Fibroblast of peridontal ligament (primary cell): ENCODE measurements at regions not wholly inside any gene's neighbourhood (a gene's known extent, or its start where the extent isn't known, plus 50 kb on each side); places are given as distances from the start of the nearest gene placed in this dataset.

Source experiments
- DNase-seq: peaks from one replicate; pipeline ENCODE4 v3.0.0-alpha.2; 2010; ENCODE audit errors: extremely low read depth

DNA sequence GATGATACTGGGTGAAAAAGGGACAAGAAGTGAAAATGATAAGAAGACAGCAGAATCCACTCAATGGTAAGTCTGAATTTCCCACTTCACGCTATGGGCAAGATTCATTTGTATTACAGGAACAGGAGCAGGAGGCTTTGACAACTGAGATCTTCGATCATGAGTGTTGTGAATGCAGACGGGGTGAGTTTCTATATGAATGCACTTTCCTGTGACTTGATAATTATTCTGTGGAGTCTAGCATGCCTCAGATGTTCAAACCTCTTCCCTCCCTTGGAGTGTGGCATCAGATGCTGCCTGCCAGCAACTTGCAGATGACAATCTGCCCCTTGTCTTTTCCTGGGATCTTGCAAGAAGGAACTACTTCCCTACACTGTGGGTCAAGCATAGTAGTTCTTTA lies 225.4 kb downstream of the HLX start:
- DNase-seq: no peak

DNA sequence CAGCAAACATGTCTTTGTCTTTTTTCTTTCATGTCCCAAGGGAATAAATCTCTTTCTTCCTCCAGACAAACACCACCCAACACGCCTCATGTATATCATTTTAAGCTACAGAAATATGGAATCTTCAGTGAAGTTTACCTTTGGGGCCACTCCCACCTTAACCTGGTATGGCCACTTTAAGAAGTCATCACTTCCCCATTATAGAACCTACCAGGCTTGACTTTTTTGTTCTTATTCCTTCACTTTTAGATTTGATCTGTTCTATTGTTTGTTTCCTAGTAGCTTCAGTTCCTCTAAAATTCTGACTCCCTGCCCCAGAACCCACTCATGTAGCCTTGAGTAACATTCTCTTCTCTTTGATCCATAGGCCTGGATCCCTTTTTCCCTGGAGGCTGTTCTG lies 226.3 kb downstream of the HLX start:
- DNase-seq: no peak

DNA sequence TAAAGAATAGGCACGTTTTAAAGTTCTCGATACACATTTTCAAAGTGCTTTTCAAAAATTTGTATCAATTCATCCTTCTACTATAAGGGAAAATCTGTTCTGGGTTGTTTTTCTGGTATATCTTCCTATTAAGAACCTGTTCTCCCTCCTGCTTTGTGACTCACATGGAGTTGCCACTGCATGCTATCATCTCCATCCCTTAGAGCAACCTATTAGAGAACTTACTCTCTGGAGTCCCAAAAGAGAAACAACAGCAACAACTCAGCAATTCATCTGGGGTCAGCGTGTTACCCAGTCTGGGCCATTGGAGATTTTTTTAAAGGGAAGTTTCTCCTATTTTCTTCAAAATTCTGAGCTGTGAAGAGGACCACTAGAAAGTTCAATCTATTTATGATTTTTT lies 227.4 kb downstream of the HLX start:
- no peak for DNase-seq

DNA sequence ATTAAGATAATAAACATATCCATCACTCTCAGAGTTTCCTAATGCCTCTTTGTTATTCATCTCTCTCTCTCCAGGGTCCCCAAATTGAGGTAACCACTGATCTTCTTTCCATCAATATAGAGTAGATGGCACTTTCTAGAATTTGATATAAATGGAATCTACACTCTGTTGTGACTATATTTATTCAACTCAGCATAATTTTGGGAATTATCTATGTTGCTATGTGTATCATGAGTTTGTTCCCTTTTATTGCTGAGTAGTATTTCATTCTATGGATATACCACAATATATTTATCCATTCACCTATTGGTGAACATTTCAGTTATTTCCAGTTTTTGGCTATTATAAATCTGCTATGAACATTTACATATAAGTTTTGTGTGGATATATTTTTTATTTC lies 230.7 kb downstream of the HLX start:
- no peak for DNase-seq

DNA sequence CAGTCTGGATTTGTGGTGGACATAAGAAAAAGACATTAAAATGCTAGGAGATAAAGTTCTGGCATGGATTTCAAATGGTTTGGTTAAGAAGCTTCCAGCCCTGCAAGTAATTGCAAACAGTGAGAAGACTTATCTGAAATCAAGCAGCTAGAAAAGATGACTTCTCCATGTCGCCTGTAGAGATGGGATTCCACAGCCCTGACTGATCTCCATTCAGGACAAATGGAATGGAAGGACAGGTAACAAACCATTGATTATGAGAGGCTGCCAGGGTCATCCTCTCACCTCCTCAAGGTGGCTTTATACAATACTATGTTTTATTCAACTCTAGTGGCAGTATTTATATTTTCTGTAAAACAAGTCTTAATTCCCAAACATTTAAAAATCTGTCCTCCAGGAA lies 237.9 kb downstream of the HLX start:
- DNase-seq: peak; percentile 19

DNA sequence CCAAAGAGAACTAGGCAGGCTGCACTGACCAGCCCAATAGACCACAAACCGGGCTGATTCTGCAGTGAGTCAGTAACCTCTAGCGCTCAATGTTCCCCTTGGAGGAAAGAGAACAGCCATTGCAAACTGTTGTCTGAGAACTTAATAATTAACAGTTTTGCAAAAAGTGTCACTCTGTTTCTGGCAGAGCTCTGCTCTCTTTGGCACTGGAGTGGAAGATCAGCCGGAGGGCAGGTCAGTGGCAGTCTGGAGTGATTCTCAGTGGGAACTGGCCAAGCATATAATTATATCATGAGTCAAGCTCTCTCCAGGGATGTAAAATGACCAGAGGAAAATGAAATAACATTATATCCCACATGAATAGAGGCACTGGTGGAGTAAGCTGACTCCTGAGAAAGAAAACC lies 238.3 kb downstream of the HLX start:
- DNase-seq: peak; percentile 84

DNA sequence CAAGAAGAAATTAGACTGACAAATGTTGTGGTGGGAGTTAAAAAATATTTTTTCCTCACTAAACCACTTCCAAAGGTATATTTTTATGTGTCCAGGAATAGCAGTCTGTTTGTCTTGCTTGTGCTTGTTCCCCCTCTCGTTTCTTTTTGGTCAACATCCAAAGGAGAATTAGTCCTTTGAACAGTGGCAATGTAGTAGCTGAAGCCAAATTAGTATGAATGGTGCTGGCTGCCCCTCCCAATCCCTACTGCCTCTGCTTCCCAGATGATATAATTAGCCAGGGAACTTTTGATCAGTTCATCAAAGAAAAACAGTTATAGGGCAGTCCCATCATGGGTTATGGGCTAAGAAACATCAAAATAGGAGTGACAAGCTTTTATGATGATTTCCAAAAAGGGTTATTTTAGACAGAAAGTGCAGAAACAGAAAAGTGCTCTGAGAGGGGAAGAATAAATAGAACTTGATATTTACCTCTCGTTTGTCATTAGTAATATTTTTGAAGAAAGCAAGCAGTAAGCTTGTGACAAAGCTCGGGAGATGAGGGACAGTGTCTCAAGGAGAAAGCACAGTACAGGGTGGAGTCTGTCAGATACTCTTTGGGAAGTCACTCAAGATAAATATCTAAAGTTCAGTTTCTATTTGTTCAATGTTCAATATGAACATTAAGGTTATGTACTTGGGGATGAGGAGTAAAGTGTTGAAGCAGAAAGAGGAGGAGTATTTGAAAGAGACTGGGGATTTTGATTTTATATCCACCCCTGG lies 239.1 kb downstream of the HLX start:
- DNase-seq: no peak

DNA sequence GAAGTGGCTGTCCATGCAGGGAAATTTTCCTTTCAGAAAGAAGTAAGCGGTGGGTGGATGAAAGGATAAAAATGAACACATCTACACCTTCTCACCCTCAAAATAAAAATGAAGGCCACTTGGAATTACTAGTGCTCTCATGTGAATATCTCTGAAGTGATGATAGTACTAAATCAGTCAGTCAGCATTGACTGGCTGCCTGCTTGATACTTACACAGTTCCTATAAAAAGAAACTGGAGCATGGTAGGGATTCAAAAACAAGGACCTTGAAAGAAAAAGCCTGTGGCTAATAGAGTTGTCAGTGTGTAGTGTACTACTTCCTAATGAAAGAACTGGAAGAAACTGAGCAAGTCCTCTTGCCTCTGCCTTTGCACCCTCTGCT lies 239.7 kb downstream of the HLX start:
- DNase-seq: no peak

DNA sequence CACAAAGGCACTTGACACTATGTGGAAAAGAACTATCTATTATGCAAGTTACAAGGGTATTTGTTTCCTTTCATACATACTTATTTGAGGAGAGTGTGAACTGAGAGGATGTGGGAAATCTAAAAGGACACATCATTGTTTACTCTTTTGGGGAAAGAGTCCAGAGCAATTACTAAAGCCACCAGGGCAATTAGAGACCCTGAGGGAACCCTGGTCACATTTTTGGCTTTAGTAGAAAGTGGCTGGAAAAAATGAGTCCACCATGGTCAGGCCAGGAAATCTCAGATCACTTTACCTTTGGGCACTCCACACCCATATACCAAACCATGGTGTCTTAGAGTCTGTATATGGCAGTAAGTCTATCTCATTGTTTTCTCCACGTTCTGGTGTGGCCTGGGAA lies 243.3 kb downstream of the HLX start:
- DNase-seq: no peak

DNA sequence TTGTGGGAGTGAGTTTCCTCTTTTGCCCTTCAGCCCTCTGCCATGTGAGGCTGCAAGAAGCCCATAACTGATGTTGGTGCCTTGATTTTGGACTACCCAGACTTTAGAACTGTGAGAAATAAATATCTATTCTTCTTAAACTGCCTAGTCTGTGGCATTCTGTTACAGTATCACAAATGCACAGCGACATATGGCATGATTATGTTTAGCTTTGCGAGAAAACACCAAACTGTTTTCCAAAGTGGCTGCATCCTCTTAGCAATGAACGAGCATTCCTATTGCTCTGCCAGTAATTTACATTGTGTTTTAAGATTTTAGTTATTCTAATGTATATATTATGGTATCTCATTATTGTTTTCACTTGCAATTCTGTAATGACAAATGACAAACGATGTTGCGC lies 246.7 kb downstream of the HLX start:
- DNase-seq: no peak

DNA sequence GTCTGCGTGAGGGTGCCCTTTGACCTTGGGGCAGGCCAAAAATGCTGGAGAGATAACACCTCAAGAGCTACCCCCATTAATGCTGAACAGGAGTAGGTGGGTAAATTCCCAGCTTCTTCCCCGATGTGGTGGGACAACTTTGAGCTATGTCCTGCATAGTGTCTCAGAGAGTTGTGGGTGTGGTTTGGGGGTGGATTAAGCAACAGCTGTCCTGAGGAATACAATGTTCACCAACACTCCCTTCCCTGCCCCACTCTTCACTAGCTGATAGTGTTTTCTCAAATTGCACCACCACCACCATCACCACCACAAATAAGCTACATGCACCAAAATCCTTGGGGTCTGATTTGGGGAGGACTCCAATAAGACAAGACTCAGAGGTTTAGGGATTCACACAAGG lies 258.4 kb downstream of the HLX start:
- DNase-seq: no peak

DNA sequence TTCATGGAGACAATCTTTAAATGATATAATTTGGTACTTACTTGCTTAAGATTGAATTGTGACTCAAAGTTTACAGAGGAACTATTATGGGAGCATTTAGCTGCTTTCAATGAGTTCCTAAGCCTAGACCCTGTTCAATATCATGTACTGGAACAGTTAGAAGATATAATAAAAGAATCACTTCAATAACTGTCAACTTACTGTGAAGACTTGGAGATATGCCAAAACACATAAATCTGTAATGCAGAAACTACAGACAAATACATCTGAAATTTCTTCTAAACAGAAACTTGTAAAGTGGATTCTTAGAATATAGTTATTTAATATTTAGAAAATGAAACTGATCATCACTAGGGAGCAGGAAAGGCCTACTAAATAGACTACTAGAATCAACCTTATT lies 259.3 kb downstream of the HLX start:
- DNase-seq: no peak

DNA sequence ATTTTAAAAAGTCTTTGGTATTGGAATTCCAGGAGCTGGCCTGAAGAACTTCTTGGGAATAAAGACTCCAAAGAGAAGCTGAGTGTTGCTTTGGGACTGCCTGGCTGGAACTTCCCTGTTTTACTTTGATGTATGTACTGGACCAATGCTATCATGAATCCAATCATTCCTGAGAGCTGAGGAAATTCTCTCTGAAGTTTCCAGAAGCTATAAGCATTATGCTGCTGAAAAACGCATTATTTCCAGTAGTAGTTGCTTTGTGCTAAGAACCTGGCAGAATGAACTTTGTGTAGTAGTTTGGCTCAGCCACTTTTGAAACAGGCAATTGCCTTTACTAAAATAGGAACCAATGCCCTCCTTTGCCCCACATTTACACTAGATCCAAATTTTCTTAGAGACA lies 260.7 kb downstream of the HLX start:
- no peak for DNase-seq

DNA sequence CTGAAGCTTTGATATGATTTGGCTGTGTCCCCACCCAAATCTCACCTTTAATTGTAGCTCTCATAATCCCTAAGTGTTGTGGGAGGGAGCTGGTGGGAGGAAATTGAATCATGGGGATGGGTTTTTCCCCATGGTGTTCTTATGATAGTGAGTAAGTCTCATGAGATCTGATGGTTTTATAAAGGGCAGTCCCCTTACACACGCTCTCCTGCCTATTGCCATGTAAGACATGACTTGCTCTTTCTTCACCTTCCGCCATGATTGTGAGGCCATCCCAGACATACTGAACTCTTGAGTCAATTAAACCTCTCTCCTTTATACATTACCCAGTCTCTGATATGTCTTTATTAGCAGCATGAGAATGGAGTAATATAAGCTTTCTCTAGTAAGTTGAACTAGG lies 261.9 kb downstream of the HLX start:
- DNase-seq: no peak

DNA sequence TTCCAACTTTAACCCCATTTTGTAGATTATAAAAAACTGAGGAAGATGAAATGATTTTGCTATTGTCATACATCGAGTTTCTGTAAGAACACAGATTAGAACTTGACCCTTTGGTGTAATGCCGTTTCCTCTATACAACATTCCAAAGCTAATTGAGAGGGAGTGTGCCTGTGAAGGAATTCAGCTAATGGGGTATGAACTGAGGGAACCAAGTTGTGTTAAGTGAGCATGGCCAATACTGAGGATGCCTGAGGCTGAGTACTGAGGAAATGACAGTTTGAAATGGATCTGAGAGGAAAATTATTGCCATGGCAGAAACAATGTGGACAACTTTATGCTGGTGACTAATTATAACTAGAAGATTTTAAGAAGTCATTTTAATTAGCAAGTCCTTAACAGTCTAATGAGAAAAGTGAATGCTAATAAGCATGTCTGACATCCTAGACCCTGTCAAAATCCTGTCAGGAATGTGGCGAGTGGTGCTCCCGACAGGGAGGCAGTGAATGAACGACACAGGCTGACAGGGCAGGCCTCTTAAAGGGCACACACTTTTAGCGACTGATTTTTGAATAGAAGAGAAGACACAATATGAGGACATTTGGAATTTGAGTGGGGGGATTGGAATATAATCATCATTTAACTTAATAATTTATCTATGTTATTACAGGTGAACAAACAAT lies 262.5 kb downstream of the HLX start:
- DNase-seq: no peak

DNA sequence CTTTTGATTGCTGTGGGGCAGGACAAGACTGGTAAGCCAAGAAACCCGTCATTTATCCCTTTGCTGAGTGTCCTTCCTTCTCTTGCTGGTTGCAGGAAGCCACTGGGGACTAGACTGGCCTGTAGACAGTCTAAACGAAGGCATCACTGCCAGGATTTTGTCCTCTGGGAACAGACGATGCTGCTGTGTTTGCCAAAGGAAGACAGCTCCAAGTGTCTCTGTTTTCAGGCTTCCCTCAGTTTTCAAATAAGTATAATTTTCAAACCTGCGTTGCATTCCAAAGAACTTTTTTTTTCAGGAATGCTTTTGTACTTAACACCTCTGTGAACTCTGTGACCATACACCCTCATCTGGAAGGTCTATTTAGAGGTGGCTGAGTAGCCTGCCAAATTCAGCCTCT lies 269.4 kb downstream of the HLX start:
- no peak for DNase-seq

DNA sequence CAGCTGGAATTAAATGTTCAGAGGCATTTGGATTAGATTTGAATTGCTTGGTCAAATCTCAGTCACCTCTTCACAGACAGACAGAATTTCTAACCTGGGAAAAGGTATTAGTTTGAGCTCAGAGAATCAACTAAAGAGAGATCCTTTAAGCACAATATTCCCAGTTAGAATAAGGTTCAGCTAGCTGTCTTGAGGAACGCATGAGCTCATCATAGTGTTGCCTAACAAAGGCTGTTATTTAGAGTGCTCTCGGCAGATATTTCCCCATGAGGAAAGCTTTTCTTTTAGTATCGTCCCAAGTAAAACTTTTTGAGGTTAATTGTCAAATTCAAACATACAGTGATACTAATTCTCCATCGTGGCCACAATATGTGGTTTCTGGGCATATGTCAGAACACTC lies 269.9 kb downstream of the HLX start:
- peak; percentile 65 for DNase-seq

DNA sequence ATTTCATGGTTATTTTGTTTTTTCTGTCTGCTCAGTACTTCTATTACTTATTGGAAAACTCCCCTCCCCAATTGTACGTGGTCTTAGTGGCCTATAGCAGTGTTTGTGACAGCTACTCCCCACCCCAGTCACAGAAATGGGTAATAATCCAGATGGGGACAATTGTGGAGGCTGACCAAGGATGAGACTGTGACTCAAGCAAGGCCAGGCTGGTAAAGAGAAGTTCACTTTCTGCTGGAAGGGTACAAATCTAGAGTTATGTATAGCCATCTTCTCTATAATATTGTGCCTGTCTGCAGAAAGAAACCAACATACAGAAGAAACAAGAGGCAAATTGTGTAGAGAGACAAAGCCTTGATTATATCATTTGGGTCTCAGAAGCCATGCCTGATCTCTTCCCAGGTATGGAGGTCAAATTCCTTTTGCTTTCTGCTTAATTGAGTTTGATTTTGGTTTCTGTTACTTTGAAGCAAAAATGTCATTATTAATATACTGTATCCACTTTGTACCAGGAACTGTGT lies 270.4 kb downstream of the HLX start:
- no peak for DNase-seq

DNA sequence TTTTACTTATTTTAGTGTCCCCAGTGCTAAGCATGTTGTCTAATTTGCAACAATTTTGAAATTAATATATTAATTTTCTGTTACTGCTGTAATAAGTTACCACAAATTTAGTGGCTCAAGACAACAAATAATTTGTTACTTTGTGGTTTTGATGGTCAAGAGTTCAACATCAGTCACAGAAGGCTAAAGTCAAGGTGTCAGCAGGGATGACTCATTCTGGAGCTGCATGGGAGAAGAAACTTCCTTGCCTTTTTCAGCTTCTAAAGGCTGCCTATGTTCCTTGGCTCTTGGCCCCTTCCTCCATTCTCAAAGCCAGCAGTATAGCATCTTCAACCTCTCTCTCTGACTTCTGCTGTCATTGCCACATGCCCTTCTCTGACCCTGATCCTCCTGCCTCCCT lies 271.8 kb downstream of the HLX start:
- DNase-seq: no peak

DNA sequence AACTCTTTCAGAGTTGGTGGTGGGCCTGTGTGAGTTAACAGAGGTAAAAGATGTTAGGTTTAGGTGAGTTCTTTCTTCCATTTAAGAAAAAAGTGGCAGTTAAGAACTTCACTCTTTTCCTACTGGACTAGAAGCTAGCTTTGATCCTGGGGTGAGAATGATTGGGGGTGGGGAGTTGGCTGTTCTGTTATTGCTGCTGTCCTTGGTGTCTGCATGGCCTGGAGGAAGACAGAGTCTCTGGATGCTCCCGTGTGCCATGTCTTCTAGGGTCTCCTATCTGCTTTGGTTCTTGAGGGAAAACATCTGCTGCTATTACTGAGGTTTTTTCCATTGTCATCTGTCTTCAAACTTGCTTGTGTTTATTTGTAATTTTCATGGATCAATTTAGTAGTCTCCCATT lies 275.7 kb downstream of the HLX start:
- DNase-seq: no peak

DNA sequence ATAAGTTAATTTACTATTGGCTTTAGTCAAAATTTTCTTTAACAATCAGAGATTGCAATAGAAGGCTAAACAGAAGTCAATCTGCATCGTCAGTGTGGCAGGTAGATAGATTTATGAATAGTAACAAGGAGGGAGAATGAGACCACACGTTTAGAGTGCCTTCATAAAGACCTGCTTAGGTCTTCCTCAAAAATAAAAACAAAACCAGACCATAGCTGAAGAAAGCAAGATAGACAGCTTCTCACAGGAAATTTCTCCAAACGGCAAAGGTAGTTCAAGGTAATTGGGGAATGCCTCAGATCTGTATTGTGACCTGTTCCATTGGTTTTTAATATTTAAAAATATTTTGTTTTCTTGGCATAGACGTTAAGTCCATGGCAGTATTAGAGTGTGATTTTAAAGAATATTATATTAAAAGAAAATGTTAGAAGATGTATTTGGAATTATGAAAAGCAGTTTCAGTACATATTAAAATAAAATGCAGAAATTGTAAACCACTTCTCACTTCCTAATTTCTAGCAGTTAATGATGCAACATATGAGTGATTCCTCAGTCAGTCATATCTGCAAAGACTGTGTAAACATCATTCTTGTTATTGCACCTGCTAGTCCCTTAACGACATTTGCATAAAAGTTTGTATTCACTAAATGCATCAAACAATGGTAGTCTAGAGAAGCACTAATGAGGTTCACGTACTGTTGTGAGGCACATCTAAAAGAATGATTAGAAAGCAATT lies 278.0 kb downstream of the HLX start:
- no peak for DNase-seq

DNA sequence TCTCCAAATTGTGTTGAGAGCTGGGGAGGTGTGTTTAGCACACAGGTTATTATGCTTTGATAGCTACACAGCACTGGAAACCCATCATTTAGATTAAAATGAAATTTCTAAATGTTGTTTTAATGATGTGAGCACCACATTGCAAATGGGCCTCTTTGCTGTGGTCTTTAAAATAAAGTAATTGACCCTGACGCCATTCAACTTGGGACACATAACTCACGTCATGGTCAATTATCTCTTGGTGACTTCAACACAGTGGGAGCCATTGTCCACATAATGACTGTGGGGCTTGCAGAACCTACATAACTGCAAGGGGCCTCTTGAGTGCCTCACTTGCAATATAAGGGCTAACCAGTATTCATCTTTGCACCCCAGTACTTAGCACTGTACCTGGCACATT lies 280.4 kb downstream of the HLX start:
- DNase-seq: no peak

DNA sequence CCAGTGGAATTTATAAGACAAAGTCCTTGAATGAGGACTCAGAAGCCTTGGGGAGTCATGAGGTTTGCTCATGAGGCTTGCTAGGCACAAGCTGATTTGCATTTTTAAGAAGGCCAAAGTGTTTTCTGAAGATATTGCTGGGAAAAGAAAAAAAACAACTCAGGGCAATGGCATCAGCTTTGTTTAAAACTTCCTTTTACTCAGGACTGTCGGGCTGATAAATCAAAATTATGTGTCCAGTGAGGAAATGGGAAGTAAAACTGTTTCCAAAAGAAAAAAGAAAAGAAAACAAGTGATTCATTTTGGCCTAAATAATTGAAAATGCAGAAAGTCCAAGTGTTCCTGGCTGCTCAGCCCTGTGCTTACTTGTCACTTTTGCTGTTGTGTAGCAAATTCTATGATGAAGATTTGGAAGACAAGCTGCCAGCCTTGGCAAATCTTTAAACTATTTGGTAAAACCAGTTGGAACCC lies 282.4 kb downstream of the HLX start:
- DNase-seq: no peak
